ENCODE measurements at regions not wholly inside any gene's neighbourhood (a gene's known extent, or its start where the extent isn't known, plus 50 kb on each side); places are given as distances from the start of the nearest gene placed in this dataset.

- TF ChIP-seq POLR2AphosphoS5 (IDR thresholded peaks at IDR 0.05; ENCODE audit: low read depth, low read length) (no peak), POLR2A (IDR thresholded peaks at IDR 0.05; ENCODE audit: low read depth, low read length) (no peak), SPI1 (IDR thresholded peaks at IDR 0.05; ENCODE audit: low read depth, low read length) (no peak)
These were observed 63.6 kb upstream of the NKX1-1 start for GRCh38 chr4:1469607-1470392.

All from GM12891 (cell line).